ENCODE measurements at regions not wholly inside any gene's neighbourhood (a gene's known extent, or its start where the extent isn't known, plus 50 kb on each side); places are given as distances from the start of the nearest gene placed in this dataset.

DNA sequence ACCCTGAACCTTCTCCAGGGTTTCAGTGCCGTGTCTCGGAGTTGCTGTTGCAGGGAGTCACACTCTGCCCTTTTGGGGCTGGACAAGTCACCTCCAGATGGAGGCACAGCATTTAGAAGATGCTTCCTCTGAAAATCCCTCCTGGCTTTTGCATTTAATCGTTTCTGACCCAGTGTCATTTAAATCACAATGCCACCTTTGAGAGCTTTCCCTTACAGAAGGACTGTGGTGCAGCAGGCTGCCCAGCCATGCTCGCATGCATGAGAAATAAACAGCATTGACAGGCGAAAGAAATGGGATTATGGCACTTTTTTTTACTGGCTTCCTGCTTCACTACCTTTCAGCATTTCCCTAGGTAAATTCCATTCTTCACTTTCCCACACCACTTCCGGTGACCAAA is 113.4 kb upstream of the DYRK2 start:
- TF ChIP-seq, protein P1, sequence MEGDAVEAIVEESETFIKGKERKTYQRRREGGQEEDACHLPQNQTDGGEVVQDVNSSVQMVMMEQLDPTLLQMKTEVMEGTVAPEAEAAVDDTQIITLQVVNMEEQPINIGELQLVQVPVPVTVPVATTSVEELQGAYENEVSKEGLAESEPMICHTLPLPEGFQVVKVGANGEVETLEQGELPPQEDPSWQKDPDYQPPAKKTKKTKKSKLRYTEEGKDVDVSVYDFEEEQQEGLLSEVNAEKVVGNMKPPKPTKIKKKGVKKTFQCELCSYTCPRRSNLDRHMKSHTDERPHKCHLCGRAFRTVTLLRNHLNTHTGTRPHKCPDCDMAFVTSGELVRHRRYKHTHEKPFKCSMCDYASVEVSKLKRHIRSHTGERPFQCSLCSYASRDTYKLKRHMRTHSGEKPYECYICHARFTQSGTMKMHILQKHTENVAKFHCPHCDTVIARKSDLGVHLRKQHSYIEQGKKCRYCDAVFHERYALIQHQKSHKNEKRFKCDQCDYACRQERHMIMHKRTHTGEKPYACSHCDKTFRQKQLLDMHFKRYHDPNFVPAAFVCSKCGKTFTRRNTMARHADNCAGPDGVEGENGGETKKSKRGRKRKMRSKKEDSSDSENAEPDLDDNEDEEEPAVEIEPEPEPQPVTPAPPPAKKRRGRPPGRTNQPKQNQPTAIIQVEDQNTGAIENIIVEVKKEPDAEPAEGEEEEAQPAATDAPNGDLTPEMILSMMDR (IDR thresholded peaks at IDR 0.05; ENCODE audit: low read length) = no peak
- TF ChIP-seq EZH2 (optimal IDR thresholded peaks at IDR 0.05; ENCODE audit: low read depth, low read length) = no peak

All from MM.1S (cell line).